ENCODE measurements at regions not wholly inside any gene's neighbourhood (a gene's known extent, or its start where the extent isn't known, plus 50 kb on each side); places are given as distances from the start of the nearest gene placed in this dataset.
"Not testable (repeated sequence)": the region's sequence is repeated elsewhere in the genome, so short reads cannot be mapped to it uniquely, and the experiment has no call there.

DNA sequence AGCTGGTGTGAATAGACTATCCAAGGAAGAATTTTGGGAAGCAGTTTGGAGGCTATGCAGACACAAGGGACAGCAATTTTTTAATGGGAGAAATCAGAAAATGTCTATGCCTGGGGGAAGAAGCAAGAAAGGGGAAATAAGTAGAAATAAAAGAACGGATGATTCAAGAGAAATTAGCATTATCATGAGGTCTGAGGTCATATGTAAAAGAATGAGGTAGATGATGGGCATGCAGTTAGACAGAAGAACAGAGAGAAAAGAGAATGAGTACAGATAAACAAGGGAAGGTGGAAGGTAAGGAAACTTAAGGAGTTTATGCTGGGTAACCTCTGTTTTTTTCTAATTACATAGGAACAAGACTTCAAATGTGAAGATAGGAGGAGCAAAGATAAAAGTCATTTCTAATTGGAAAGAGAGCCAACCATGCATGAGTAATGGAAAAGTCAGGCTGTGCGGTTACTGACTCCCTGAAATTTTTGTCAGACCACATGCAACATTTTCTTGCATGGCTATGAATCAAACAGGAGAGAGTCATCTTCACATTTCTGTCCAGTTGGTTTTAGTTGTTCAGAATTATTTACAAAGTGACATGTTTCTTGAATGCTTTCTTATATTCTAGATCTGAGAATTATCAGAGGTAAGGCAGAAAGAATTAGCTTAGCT, 101.0 kb upstream of the PIK3R1 start:
- no peak for DNase-seq

GRCh38 chr5:68112658-68113057, 102.9 kb upstream of the PIK3R1 start:
- no peak for DNase-seq

- no peak for DNase-seq
Measured at GRCh38 chr5:68110894-68111293, 104.7 kb upstream of the PIK3R1 start.

DNA sequence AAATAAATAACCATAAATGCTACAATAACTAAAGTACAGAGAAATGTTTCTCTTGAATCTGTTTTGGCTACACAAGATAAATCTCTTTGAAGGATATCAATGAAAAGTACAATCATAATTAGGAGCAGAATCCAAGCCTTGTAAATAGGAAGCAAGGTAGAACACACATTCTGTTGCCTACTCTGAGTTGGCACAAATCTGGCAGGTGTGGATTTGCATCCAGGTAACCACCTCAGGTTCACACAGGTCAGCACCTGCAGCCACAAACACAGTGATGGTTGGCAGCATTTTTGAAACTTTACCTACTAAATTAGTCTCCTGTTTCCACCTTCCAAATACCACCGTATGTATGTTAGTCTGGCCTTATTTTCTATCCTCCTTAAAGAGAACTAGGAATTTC, 105.3 kb upstream of the PIK3R1 start:
- DNase-seq: peak; percentile 28

GRCh38 chr5:68104217-68104616, 111.3 kb upstream of the PIK3R1 start:
- DNase-seq: not testable (repeated sequence)

DNA sequence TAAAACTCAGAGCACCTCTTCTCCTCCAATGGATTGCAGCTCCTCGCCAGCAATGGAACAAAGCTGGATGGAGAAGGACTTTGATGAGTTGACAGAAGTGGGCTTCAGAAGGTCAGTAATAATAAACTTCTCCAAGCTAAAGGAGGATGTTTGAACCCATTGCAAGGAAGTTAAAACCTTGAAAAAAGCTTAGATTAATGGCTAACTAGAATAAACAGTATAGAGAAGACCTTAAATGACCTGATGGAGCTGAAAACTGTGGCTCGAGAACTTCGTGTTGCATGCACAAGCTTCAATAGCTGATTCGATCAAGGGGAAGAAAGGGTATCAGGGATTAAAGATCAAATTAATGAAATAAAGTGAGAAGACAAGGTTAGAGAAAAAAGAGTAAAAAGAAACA, 112.3 kb upstream of the PIK3R1 start:
- DNase-seq: not testable (repeated sequence)

DNA sequence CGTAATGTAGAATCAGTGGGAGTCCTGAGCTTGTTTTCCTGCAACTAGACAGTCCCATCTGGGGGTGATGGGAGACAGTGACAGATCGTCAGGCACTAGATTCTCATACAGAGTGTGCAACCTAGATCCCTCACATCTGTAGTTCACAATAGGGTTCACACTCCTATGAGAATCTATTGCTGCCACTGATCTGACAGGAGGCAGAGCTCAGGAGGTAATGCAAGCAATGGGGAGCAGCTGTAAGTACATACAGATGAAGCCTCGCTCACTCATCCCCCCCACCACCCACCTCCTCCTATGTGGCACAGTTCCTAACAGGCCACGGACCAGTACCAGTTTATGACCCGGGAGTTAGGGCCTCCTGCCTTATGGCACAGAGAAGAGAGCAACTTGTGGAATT, 116.2 kb upstream of the PIK3R1 start:
- no peak for DNase-seq

- no peak for DNase-seq
Measured at GRCh38 chr5:68093455-68094159, 121.9 kb upstream of the PIK3R1 start.

GRCh38 chr5:68088302-68088701, 127.3 kb upstream of the PIK3R1 start:
- no peak for DNase-seq

DNA sequence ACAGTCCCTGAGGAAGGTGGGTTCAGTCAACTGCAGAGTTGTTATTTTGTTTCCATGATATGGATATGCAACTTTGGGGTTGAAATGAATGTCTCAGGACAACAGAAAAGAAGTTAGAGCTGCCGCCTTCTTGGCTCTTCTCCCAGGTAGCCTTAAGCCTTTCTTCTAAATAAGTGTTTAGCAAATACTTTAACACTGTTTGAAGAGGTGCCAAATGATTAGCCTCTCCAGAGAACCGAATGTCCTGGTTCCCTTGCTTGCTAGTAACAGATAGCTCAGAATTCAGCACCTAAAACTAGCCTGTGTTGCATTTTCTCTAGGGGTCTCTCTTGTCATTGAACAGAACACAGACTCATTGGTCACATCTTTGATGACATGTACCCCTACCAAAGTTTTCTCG, 127.7 kb upstream of the PIK3R1 start:
- no peak for DNase-seq

DNA sequence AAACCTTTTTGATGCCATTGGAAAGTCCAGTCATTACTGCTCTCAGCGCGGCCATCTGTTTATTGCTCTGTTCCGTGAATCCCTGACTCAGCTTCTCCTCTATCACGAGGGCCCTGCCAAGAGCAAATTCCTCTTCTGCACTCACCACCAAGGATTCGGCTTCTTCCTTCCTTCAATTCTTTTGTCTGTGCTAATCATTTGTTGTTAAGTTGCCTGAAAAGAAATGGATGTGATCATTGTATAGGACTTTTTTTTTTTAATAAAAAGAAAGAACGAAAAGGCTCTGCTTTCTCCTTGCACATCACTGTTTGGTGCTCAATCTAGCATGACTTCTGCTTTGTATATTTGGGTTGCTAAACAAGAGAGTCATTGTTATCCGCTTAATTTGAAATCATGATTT, 128.7 kb upstream of the PIK3R1 start:
- no peak for DNase-seq

GRCh38 chr5:68086439-68086838, 129.1 kb upstream of the PIK3R1 start:
- DNase-seq: no peak

GRCh38 chr5:68084396-68084795, 131.2 kb upstream of the PIK3R1 start:
- no peak for DNase-seq

GRCh38 chr5:68080282-68081050, 135.1 kb upstream of the PIK3R1 start:
- DNase-seq: no peak

DNA sequence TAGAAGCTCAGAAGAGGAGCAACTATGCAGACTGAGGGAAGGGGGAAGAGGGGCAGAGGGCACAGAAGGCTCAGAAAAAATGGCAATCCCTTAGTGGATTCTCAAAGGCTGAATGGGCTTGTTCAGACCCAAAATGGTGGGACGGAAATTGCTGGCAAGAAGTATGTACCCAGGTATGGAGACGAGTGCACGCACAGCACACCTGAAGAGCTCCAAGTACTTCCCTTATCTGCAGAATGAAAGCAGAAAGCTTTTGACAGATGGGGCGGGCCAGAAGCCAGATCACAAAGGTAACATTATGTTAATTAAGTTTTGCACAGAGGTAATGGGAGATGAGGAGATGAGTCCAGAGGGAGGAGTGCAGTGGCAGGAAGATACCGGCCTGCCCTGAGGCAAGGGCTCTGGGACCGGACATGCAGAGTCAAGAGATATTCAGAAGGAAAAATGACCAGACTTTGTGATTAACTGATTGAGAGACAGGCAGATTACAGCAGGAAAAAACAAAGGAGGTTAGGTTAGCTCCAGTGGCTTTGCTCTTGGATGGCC, 138.1 kb upstream of the PIK3R1 start:
- DNase-seq: no peak

DNA sequence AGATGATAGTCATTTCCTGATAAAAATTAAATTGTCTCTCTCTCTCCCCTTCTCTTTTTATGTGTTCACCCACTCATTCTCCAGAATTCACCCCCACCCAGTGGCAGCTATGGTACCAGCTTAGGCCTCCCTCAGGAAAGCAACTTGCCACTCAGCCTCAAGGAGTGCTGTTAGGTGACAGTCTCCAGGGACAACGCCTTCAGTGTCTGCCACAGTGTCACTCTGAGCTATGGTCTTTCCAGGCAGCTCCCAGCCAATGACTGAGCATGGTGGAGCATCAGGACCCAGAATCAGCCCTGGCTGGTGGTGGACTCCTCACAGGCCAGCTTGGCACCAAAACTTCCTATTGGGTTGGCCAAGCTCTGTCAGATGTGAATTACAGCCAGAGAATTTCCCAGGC, 140.9 kb upstream of the PIK3R1 start:
- DNase-seq: no peak

DNA sequence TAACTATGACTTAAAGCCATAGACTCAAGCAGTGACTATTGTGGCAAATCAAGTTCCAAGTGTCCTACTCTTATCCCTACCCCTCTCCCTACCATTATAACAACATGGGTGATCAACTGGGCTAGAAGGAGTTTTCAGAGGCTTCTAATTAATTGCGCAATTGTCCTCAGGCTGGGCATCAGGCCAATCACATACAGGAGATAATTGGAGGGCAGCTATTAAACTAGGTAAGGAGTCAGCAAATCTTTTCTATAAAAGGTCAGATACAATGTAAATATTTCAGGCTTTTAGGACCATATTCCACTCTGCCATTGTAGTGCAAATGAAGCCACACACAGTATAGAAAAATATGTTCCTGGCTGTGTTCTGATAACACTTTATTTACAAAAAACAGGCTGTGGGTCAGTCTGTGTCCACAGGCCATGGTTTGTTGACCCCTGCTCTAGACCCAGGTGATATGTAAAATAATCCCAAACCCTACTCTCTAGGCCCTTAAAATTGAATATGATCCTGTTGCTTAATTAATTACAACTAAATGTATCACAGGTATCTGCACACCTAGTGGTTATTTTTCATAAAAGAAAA, 141.4 kb upstream of the PIK3R1 start:
- DNase-seq: peak; percentile 76

GRCh38 chr5:68071736-68072135, 143.8 kb upstream of the PIK3R1 start:
- DNase-seq: no peak

GRCh38 chr5:68071282-68071632, 144.3 kb upstream of the PIK3R1 start:
- DNase-seq: no peak

- DNase-seq: no peak
Measured at GRCh38 chr5:68070591-68071281, 144.8 kb upstream of the PIK3R1 start.

- no peak for DNase-seq
Measured at GRCh38 chr5:68067976-68068603, 147.5 kb upstream of the PIK3R1 start.

DNA sequence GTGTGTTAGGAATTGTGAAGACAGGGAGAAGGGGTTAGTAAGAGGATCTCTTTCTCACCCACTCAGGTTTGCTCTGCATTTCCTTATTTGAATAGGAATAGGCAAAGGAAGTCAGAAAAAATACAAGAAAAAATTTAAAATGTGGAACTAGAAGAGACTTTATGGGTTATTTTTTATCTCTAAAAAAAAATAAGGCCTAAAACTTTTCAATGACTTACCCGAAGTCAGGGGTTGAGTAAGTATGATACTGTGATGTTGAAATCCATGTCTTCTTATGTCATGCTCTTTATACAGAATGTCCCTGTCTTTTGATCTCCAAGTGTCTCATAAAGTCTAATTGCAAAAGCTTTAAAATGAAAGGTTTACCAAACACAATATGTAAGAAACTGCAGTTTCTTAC, 148.3 kb upstream of the PIK3R1 start:
- DNase-seq: no peak
